ENCODE measurements at regions not wholly inside any gene's neighbourhood (a gene's known extent, or its start where the extent isn't known, plus 50 kb on each side); places are given as distances from the start of the nearest gene placed in this dataset.
A peak's percentile ranks its signal among the peaks of the same experiment; 100 is the strongest.

GRCh38 chr14:65211341-65211987 lies 109.1 kb upstream of the MAX start:
- intact Hi-C loops (cut with micrococcal nuclease) = no loop called here
- Mint-ChIP-seq H3K36me3 (ENCODE audit: low read depth) (peaks cover 2% of the 10 kb centered on the region), H3K27ac (peak overlapping the region; percentile 87), H3K27me3 (no peaks in the 10 kb centered on the region), H3K4me1 (ENCODE audit: low read depth) (peaks cover 43% of the 10 kb centered on the region), H3K4me3 (no peak overlapping the region), H3K9me3 (no peaks in the 10 kb centered on the region)
- TF ChIP-seq CTCF (IDR thresholded peaks at IDR 0.05) = no peak
- ATAC-seq (peak; percentile 9), DNase-seq (peak; percentile 24)
- ChIA-PET CTCF (interaction anchor here (1.1 kb wide), 1 partner anchor 47 kb away, joined by 3 read pairs; no protein-coding TSS in a partner anchor), POLR2A (interaction anchor here (0.7 kb wide), 1 partner anchor 76 kb away, joined by 3 read pairs; no protein-coding TSS in a partner anchor)

- no peaks in the 10 kb centered on the region for H3K27me3 Mint-ChIP-seq
- no peak overlapping the region for H3K27ac Mint-ChIP-seq
- ChIA-PET POLR2A (no interaction called here), CTCF (no interaction called here)
- no peak overlapping the region for H3K4me3 Mint-ChIP-seq
- ATAC-seq = no peak
- H3K36me3 Mint-ChIP-seq (ENCODE audit: low read depth) = peaks cover 2% of the 10 kb centered on the region
- peaks cover 36% of the 10 kb centered on the region for H3K4me1 Mint-ChIP-seq (ENCODE audit: low read depth)
- TF ChIP-seq CTCF (IDR thresholded peaks at IDR 0.05) = no peak
- no peaks in the 10 kb centered on the region for H3K9me3 Mint-ChIP-seq
- intact Hi-C loops (cut with micrococcal nuclease) = no loop called here
- DNase-seq = no peak
Measured at GRCh38 chr14:65213316-65213715, 111.0 kb upstream of the MAX start.

- intact Hi-C loops (cut with micrococcal nuclease) = no loop called here
Measured at GRCh38 chr14:65214741-65215140, 112.4 kb upstream of the MAX start.

GRCh38 chr14:65219353-65219752 lies 117.0 kb upstream of the MAX start:
- ATAC-seq = no peak
- no peak overlapping the region for H3K27ac Mint-ChIP-seq
- H3K36me3 Mint-ChIP-seq (ENCODE audit: low read depth) = no peaks in the 10 kb centered on the region
- H3K9me3 Mint-ChIP-seq = no peaks in the 10 kb centered on the region
- no peak for TF ChIP-seq CTCF (IDR thresholded peaks at IDR 0.05)
- H3K27me3 Mint-ChIP-seq = no peaks in the 10 kb centered on the region
- peaks cover 15% of the 10 kb centered on the region for H3K4me1 Mint-ChIP-seq (ENCODE audit: low read depth)
- CTCF ChIA-PET = interaction anchor here (1.1 to 5.7 kb wide), 2 partner anchors 57 to 194 kb away, joined by 3 to 44 read pairs; partner anchors contain the start of gene FUT8
- no peak for DNase-seq
- H3K4me3 Mint-ChIP-seq = no peak overlapping the region
- intact Hi-C loops (cut with micrococcal nuclease) = no loop called here
- POLR2A ChIA-PET = no interaction called here

More at GRCh38 chr14:65214741-65215140, 112.4 kb upstream of the MAX start:
- Mint-ChIP-seq H3K27ac (no peak overlapping the region), H3K27me3 (no peaks in the 10 kb centered on the region), H3K4me3 (no peak overlapping the region), H3K4me1 (ENCODE audit: low read depth) (peaks cover 25% of the 10 kb centered on the region), H3K9me3 (no peaks in the 10 kb centered on the region), H3K36me3 (ENCODE audit: low read depth) (peaks cover 2% of the 10 kb centered on the region)
- DNase-seq (no peak), ATAC-seq (no peak)
- TF ChIP-seq CTCF (IDR thresholded peaks at IDR 0.05) = no peak
- CTCF ChIA-PET = no interaction called here
- POLR2A ChIA-PET = no interaction called here

- Mint-ChIP-seq H3K9me3 (no peaks in the 10 kb centered on the region), H3K27me3 (no peaks in the 10 kb centered on the region), H3K27ac (peak overlapping the region; percentile 69), H3K4me3 (no peak overlapping the region), H3K36me3 (ENCODE audit: low read depth) (no peaks in the 10 kb centered on the region), H3K4me1 (ENCODE audit: low read depth) (peaks cover 22% of the 10 kb centered on the region)
- ATAC-seq (peak; percentile 96), DNase-seq (peak; percentile 74)
- peak; percentile 95 for TF ChIP-seq CTCF (IDR thresholded peaks at IDR 0.05)
- ChIA-PET POLR2A (interaction anchor here (1.0 kb wide), 1 partner anchor 35 kb away, joined by 3 read pairs; no protein-coding TSS in a partner anchor), CTCF (interaction anchor here (0.6 to 5.7 kb wide), 8 partner anchors 36 to 216 kb away, joined by 3 to 44 read pairs (median 4); partner anchors contain the start of gene FUT8)
- intact Hi-C loops (cut with micrococcal nuclease) = loop anchor here (5.0 kb wide), 1 partner anchor 185 kb away; no protein-coding TSS in a partner anchor
Measured at GRCh38 chr14:65222440-65222858, 120.1 kb upstream of the MAX start.
